Psoas muscle (tissue), 7 donors: ENCODE measurements at regions not wholly inside any gene's neighbourhood (a gene's known extent, or its start where the extent isn't known, plus 50 kb on each side); places are given as distances from the start of the nearest gene placed in this dataset.

Experiments
- ATAC-seq, 4 donors: fragments of 200-7000 bp; cut with Tn5 transposase; one replicate each; pipeline ENCODE4 v1.9.1; 2020; ENCODE audit warnings: moderate library complexity in 3 of 4, mild to moderate bottlenecking in 2 of 4
- DNase-seq, 2 donors: peaks; one replicate each; pipeline ENCODE4 v3.0.0-alpha.2; 2020
- H3K27ac ChIP-seq: fragments of 200-600 bp; one replicate; pipeline ENCODE4 v1.8.0; 2022
- H3K27me3 ChIP-seq, 3 donors: fragments of 200-600 bp in 1 of 3; one replicate each; pipeline versions ENCODE4 v1.6.1 to v1.8.0; 2013 to 2022; ENCODE audit warnings: low read length in 2 of 3, mild to moderate bottlenecking in 2 of 3, moderate library complexity in 1 of 3; ENCODE audit not compliant: insufficient read depth in 3 of 3
- H3K36me3 ChIP-seq, 2 donors: fragments of 200-600 bp in 1 of 2; one replicate each; pipeline versions ENCODE4 v1.6.1 to v1.8.0; 2013 to 2022; ENCODE audit warnings: low read depth in 1 of 2, mild to moderate bottlenecking in 1 of 2, moderate library complexity in 1 of 2; ENCODE audit not compliant: insufficient read depth in 1 of 2
- H3K4me1 ChIP-seq: fragments of 200-600 bp; one replicate; pipeline ENCODE4 v1.8.0; 2022
- H3K4me3 ChIP-seq: fragments of 200-600 bp; one replicate; pipeline ENCODE4 v1.8.0; 2022; ENCODE audit warnings: mild to moderate bottlenecking
- H3K9me3 ChIP-seq: fragments of 200-600 bp; one replicate; pipeline ENCODE4 v1.8.0; 2022
- CTCF ChIP-seq: fragments of 200-600 bp; IDR thresholded peaks from one replicate; pipeline ENCODE4 v1.8.0; 2022; ENCODE audit warnings: antibody characterized with exemption
- WGBS, 3 donors: extraction: QIAGEN DNeasy Blood & Tissue Kit; methylation state at CpG; one replicate each; pipeline versions ENCODE4 v1.1.6 to v1.1.7; 2013; 5-methylcytosine and 5-hydroxymethylcytosine counted together
- intact Hi-C, 2 donors: fragments of 100-400 bp; cut with DNase I; formaldehyde crosslinking; loops; one replicate each; pipeline versions ENCODE4 v1.11.0 to v1.14.2; 2022
- donor health status: healthy with polysubstance abuse.
- donor health status: DM: no; HTN: no; CAD: no; lungs with moderate emphysema.
- donor health status: Bipolar disorder and iron deficiency.
- donor health status: healthy.
- donor health status: DM: yes; HTN: yes; CAD: no.
- donor health status: DM: no; HTN: no; CAD: no.
- donor health status: DM: yes; HTN: yes; CAD: no.

GRCh38 chr5:101688156-101688555, 607.9 kb downstream of the SLCO4C1 start:
- no peaks in the 10 kb centered on the region for H3K36me3 ChIP-seq
- ATAC-seq (no peak), DNase-seq (no peak)
- no peaks in the 10 kb centered on the region for H3K9me3 ChIP-seq
- no peaks in the 10 kb centered on the region for H3K4me1 ChIP-seq
- no peak for TF ChIP-seq CTCF
- no peaks in the 10 kb centered on the region for H3K27me3 ChIP-seq
- intact Hi-C loops = no loop called here
- no peak overlapping the region for H3K4me3 ChIP-seq
- H3K27ac ChIP-seq = no peak overlapping the region

- ATAC-seq (no peak), DNase-seq (no peak)
- Histone ChIP-seq H3K27me3 (no peaks in the 10 kb centered on the region), H3K4me1 (no peaks in the 10 kb centered on the region), H3K4me3 (no peak overlapping the region), H3K27ac (no peak overlapping the region), H3K36me3 (no peaks in the 10 kb centered on the region), H3K9me3 (no peaks in the 10 kb centered on the region)
- intact Hi-C loops = no loop called here
- no peak for TF ChIP-seq CTCF
Observed at GRCh38 chr5:101687349-101687985, 608.6 kb downstream of the SLCO4C1 start.

- no peak for DNase-seq
- no peak for TF ChIP-seq CTCF
- no peak overlapping the region for H3K4me3 ChIP-seq
- no peaks in the 10 kb centered on the region for H3K9me3 ChIP-seq
- no peak for ATAC-seq
- 46 to 52% (median 51%) methylated on average over 3 of the region's 3 CpGs for WGBS, 3 donors
- H3K36me3 ChIP-seq = no peaks in the 10 kb centered on the region
- H3K27me3 ChIP-seq = no peaks in the 10 kb centered on the region
- H3K27ac ChIP-seq = no peak overlapping the region
- intact Hi-C loops = no loop called here
- no peaks in the 10 kb centered on the region for H3K4me1 ChIP-seq
Observed at GRCh38 chr5:101686536-101687157, 609.4 kb downstream of the SLCO4C1 start.

GRCh38 chr5:101679816-101680215, 616.3 kb downstream of the SLCO4C1 start:
- Histone ChIP-seq H3K27ac (no peak overlapping the region), H3K4me3 (no peak overlapping the region), H3K27me3 (no peaks in the 10 kb centered on the region), H3K9me3 (no peaks in the 10 kb centered on the region), H3K36me3 (no peaks in the 10 kb centered on the region), H3K4me1 (no peaks in the 10 kb centered on the region)
- DNase-seq (no peak), ATAC-seq (no peak)
- intact Hi-C loops = no loop called here
- WGBS, 3 donors = 46 to 60% (median 50%) methylated on average over 2 of the region's 2 CpGs
- no peak for TF ChIP-seq CTCF
